Superior temporal gyrus (tissue), 1 donor: ENCODE measurements at regions not wholly inside any gene's neighbourhood (a gene's known extent, or its start where the extent isn't known, plus 50 kb on each side); places are given as distances from the start of the nearest gene placed in this dataset.

Experiments
- DNase-seq: peaks from one replicate; pipeline ENCODE4 v3.0.0-alpha.2; 2016; ENCODE audit errors: extremely low spot score

- DNase-seq, result no peak
Observed at GRCh38 chr1:5750186-5751162, 241.8 kb downstream of the NPHP4 start.

GRCh38 chr1:5748286-5749225, 243.7 kb downstream of the NPHP4 start:
- no peak for DNase-seq

GRCh38 chr1:5747426-5748285, 244.6 kb downstream of the NPHP4 start:
- no peak for DNase-seq

- no peak for DNase-seq
Observed at GRCh38 chr1:5746611-5747425, 245.4 kb downstream of the NPHP4 start.

GRCh38 chr1:5745800-5746610, 246.2 kb downstream of the NPHP4 start:
- DNase-seq, result peak; percentile 82

- DNase-seq, result peak; percentile 80
Observed at GRCh38 chr1:5744911-5745799, 247.1 kb downstream of the NPHP4 start.

GRCh38 chr1:5744341-5744740, 247.9 kb downstream of the NPHP4 start:
- DNase-seq, result no peak

- DNase-seq, result no peak
Observed at GRCh38 chr1:5743435-5744095, 248.7 kb downstream of the NPHP4 start.

- no peak for DNase-seq
Observed at GRCh38 chr1:5742801-5743200, 249.4 kb downstream of the NPHP4 start.

- no peak for DNase-seq
Observed at GRCh38 chr1:5742032-5742431, 250.2 kb downstream of the NPHP4 start.

- no peak for DNase-seq
Observed at GRCh38 chr1:5740865-5741860, 251.1 kb downstream of the NPHP4 start.

- peak; percentile 62 for DNase-seq
Observed at GRCh38 chr1:5740450-5740849, 251.8 kb downstream of the NPHP4 start.

GRCh38 chr1:5739561-5740078, 252.6 kb downstream of the NPHP4 start:
- DNase-seq, result no peak

- DNase-seq, result no peak
Observed at GRCh38 chr1:5738911-5739462, 253.2 kb downstream of the NPHP4 start.

GRCh38 chr1:5737081-5737480, 255.1 kb downstream of the NPHP4 start:
- DNase-seq, result no peak

GRCh38 chr1:5734996-5735395, 257.2 kb downstream of the NPHP4 start:
- DNase-seq, result no peak
